Esophagus squamous epithelium (tissue), 4 donors: ENCODE measurements at regions not wholly inside any gene's neighbourhood (a gene's known extent, or its start where the extent isn't known, plus 50 kb on each side); places are given as distances from the start of the nearest gene placed in this dataset.

ENCODE experiments used
- POLR2A ChIP-seq, 4 donors: fragments of 450-650 bp; IDR thresholded peaks; one replicate each; pipeline ENCODE4 v1.6.1; 2017; ENCODE audit warnings: antibody characterized with exemption in 4 of 4, mild to moderate bottlenecking in 4 of 4, moderate library complexity in 3 of 4
- TF ChIP-seq, protein P1 (sequence below), 6 experiments: fragments of 450-650 bp in 4 of 6; fragments of 200-600 bp in 2 of 6; sonication (generic) in 2 of 6; IDR thresholded peaks; one replicate each; pipeline ENCODE4 v1.5.1; 2016 to 2019; ENCODE audit warnings: antibody characterized with exemption in 6 of 6, mild to moderate bottlenecking in 4 of 6, moderate library complexity in 4 of 6

GRCh38 chr5:131001507-131001906 lies 163.5 kb downstream of the HINT1 start:
- TF ChIP-seq, protein P1, sequence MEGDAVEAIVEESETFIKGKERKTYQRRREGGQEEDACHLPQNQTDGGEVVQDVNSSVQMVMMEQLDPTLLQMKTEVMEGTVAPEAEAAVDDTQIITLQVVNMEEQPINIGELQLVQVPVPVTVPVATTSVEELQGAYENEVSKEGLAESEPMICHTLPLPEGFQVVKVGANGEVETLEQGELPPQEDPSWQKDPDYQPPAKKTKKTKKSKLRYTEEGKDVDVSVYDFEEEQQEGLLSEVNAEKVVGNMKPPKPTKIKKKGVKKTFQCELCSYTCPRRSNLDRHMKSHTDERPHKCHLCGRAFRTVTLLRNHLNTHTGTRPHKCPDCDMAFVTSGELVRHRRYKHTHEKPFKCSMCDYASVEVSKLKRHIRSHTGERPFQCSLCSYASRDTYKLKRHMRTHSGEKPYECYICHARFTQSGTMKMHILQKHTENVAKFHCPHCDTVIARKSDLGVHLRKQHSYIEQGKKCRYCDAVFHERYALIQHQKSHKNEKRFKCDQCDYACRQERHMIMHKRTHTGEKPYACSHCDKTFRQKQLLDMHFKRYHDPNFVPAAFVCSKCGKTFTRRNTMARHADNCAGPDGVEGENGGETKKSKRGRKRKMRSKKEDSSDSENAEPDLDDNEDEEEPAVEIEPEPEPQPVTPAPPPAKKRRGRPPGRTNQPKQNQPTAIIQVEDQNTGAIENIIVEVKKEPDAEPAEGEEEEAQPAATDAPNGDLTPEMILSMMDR (IDR thresholded peaks at IDR 0.05), result no peak
- TF ChIP-seq POLR2A (IDR thresholded peaks at IDR 0.05), result no peak
